ENCODE measurements at regions not wholly inside any gene's neighbourhood (a gene's known extent, or its start where the extent isn't known, plus 50 kb on each side); places are given as distances from the start of the nearest gene placed in this dataset.

DNA sequence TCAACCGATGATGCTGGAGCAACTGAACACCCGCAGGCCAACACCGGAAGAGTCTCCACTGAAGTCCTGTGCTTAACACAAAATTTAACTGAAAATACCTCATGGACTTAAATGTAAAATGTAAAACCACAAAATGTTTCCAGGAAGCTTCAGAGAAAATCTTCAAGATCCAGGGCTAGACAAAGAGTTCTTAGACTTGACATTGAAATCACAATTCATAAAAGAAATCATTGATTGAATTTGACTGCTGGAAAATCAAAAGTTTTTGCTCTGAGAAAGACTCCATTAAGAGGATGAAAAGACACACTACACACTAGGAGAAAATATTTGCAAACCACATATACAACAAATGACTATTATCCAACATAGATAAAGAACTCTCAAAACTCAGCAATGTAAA is 234.7 kb upstream of the PPP2R2D start:
- TF ChIP-seq, protein P1, sequence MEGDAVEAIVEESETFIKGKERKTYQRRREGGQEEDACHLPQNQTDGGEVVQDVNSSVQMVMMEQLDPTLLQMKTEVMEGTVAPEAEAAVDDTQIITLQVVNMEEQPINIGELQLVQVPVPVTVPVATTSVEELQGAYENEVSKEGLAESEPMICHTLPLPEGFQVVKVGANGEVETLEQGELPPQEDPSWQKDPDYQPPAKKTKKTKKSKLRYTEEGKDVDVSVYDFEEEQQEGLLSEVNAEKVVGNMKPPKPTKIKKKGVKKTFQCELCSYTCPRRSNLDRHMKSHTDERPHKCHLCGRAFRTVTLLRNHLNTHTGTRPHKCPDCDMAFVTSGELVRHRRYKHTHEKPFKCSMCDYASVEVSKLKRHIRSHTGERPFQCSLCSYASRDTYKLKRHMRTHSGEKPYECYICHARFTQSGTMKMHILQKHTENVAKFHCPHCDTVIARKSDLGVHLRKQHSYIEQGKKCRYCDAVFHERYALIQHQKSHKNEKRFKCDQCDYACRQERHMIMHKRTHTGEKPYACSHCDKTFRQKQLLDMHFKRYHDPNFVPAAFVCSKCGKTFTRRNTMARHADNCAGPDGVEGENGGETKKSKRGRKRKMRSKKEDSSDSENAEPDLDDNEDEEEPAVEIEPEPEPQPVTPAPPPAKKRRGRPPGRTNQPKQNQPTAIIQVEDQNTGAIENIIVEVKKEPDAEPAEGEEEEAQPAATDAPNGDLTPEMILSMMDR (IDR thresholded peaks at IDR 0.05), result no peak
- TF ChIP-seq POLR2A (IDR thresholded peaks at IDR 0.05), result no peak
- no peak for TF ChIP-seq EP300 (IDR thresholded peaks at IDR 0.05)
